DMS 273 (cell line): ENCODE measurements at regions not wholly inside any gene's neighbourhood (a gene's known extent, or its start where the extent isn't known, plus 50 kb on each side); places are given as distances from the start of the nearest gene placed in this dataset.

Experiments
- DNase-seq: peaks from one replicate; lab custom pipeline; 2025; ENCODE audit not compliant: unreplicated experiment; lab: John Stamatoyannopoulos, UW

- no peak for DNase-seq
These were observed 549.2 kb upstream of the KLF12 start for GRCh38 chr13:74683411-74683810.

- no peak for DNase-seq
These were observed 548.5 kb upstream of the KLF12 start for GRCh38 chr13:74682746-74683145.

GRCh38 chr13:74681891-74682290 is 547.7 kb upstream of the KLF12 start:
- DNase-seq, result no peak

- no peak for DNase-seq
These were observed 544.2 kb upstream of the KLF12 start for GRCh38 chr13:74678308-74678965.

GRCh38 chr13:74675972-74676371 is 541.8 kb upstream of the KLF12 start:
- DNase-seq, result no peak

GRCh38 chr13:74675182-74675581 is 541.0 kb upstream of the KLF12 start:
- DNase-seq, result no peak

GRCh38 chr13:74674720-74675119 is 540.5 kb upstream of the KLF12 start:
- DNase-seq, result no peak

- no peak for DNase-seq
These were observed 534.9 kb upstream of the KLF12 start for GRCh38 chr13:74669149-74669548.

GRCh38 chr13:74667656-74668203 is 533.5 kb upstream of the KLF12 start:
- DNase-seq, result no peak

- no peak for DNase-seq
These were observed 528.7 kb upstream of the KLF12 start for GRCh38 chr13:74662905-74663304.

GRCh38 chr13:74661851-74662250 is 527.6 kb upstream of the KLF12 start:
- no peak for DNase-seq

GRCh38 chr13:74657765-74658164 is 523.6 kb upstream of the KLF12 start:
- no peak for DNase-seq

- DNase-seq, result no peak
These were observed 516.9 kb upstream of the KLF12 start for GRCh38 chr13:74651121-74651520.

- no peak for DNase-seq
These were observed 513.8 kb upstream of the KLF12 start for GRCh38 chr13:74647991-74648390.

GRCh38 chr13:74647211-74647610 is 513.0 kb upstream of the KLF12 start:
- DNase-seq, result no peak

- DNase-seq, result no peak
These were observed 511.9 kb upstream of the KLF12 start for GRCh38 chr13:74646091-74646490.

- DNase-seq, result no peak
These were observed 511.4 kb upstream of the KLF12 start for GRCh38 chr13:74645586-74645985.

- no peak for DNase-seq
These were observed 510.0 kb upstream of the KLF12 start for GRCh38 chr13:74644229-74644628.

- DNase-seq, result no peak
These were observed 507.4 kb upstream of the KLF12 start for GRCh38 chr13:74641586-74641985.

GRCh38 chr13:74633734-74634133 is 499.5 kb upstream of the KLF12 start:
- no peak for DNase-seq

GRCh38 chr13:74629985-74630384 is 495.8 kb upstream of the KLF12 start:
- DNase-seq, result no peak

GRCh38 chr13:74625541-74625940 is 491.3 kb upstream of the KLF12 start:
- no peak for DNase-seq

- DNase-seq, result no peak
These were observed 489.6 kb upstream of the KLF12 start for GRCh38 chr13:74623761-74624160.
